ENCODE measurements at regions not wholly inside any gene's neighbourhood (a gene's known extent, or its start where the extent isn't known, plus 50 kb on each side); places are given as distances from the start of the nearest gene placed in this dataset.

DNA sequence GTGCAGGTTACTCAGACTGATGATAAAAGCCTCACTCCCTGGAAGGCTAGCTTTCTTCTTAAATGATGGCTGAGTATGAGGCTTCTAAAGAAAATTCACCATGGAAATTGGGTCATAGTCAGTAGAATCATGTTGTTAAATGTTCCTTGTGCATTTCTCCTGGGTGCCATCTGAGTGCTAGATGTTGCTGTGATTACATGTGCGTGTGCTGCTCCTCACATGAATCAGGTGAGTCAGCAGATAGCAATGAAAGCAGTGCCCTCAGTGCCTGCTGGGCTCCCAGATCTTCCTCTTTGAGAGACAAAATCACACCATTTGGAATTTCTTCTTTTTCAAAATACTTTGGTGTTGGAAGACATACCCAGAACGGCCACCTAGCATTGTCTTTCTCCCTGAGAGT, 331.7 kb downstream of the XPNPEP1 start:
- Histone ChIP-seq H3K36me3 (ENCODE audit: insufficient read depth, low read length) (no peaks in the 10 kb centered on the region), H3K27ac (ENCODE audit: low read length) (no peak overlapping the region), H3F3A (ENCODE audit: insufficient read depth, low read length, poor library complexity, severe bottlenecking) (no peaks in the 10 kb centered on the region), H3K9me3 (ENCODE audit: low read length) (no peaks in the 10 kb centered on the region), H3K9ac (ENCODE audit: low read length) (no peak overlapping the region), H3K4me2 (ENCODE audit: low read length) (no peak overlapping the region), H3K27me3 (ENCODE audit: insufficient read depth, low read depth, low read length) (no peaks in the 10 kb centered on the region), H3K4me3 (ENCODE audit: low read length) (no peak overlapping the region), H2AFZ (ENCODE audit: low read depth, low read length) (no peak overlapping the region), H3K9me2 (ENCODE audit: insufficient read depth, low read length) (no peaks in the 10 kb centered on the region), H3K79me2 (replicated peaks; ENCODE audit: insufficient read depth, low read length) (no peaks in the 10 kb centered on the region), H4K20me1 (ENCODE audit: insufficient read depth) (no peaks in the 10 kb centered on the region)
- TF ChIP-seq SMC3 (conservative IDR thresholded peaks at IDR 0.05; ENCODE audit: poor library complexity): no peak
- no peak for TF ChIP-seq TAF1 (IDR thresholded peaks at IDR 0.05; ENCODE audit: low read depth)
- no peak for TF ChIP-seq RAD21 (conservative IDR thresholded peaks at IDR 0.05)
- TF ChIP-seq, protein P1, sequence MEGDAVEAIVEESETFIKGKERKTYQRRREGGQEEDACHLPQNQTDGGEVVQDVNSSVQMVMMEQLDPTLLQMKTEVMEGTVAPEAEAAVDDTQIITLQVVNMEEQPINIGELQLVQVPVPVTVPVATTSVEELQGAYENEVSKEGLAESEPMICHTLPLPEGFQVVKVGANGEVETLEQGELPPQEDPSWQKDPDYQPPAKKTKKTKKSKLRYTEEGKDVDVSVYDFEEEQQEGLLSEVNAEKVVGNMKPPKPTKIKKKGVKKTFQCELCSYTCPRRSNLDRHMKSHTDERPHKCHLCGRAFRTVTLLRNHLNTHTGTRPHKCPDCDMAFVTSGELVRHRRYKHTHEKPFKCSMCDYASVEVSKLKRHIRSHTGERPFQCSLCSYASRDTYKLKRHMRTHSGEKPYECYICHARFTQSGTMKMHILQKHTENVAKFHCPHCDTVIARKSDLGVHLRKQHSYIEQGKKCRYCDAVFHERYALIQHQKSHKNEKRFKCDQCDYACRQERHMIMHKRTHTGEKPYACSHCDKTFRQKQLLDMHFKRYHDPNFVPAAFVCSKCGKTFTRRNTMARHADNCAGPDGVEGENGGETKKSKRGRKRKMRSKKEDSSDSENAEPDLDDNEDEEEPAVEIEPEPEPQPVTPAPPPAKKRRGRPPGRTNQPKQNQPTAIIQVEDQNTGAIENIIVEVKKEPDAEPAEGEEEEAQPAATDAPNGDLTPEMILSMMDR (IDR thresholded peaks at IDR 0.05; ENCODE audit: poor library complexity, severe bottlenecking): no peak
- no peak for TF ChIP-seq MXI1 (conservative IDR thresholded peaks at IDR 0.05; ENCODE audit: poor library complexity, severe bottlenecking)

DNA sequence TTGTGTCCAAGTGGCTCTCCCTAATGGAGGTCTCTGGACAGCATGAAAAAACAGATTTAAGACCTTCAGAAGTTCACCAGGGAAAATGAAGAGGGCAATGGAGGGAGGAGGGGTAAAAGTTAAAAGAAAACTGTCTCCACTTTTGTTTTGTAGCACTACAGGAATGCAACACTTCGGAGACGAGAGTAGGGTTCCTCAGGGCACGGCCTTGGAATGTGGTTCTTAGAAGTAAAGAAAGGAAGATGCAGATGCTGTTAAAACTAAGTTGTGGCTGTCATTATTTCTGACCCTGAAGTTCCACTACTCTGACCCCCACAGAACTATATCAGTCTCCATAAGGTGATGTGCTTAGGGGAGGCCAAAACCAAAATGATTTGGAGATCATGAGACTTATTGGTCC, 335.1 kb downstream of the XPNPEP1 start:
- no peak for TF ChIP-seq TAF1 (IDR thresholded peaks at IDR 0.05; ENCODE audit: low read depth)
- no peak for TF ChIP-seq EP300 (conservative IDR thresholded peaks at IDR 0.05; ENCODE audit: poor library complexity, severe bottlenecking)
- TF ChIP-seq POLR2AphosphoS5 (IDR thresholded peaks at IDR 0.05): no peak
- no peak for TF ChIP-seq MXI1 (conservative IDR thresholded peaks at IDR 0.05; ENCODE audit: poor library complexity, severe bottlenecking)
- TF ChIP-seq, protein P1 (IDR thresholded peaks at IDR 0.05; ENCODE audit: poor library complexity, severe bottlenecking): no peak
- no peak for TF ChIP-seq EZH2 (IDR thresholded peaks at IDR 0.05; ENCODE audit: borderline replicate concordance, insufficient read depth, low read length, poor library complexity, severe bottlenecking)
- TF ChIP-seq RAD21 (conservative IDR thresholded peaks at IDR 0.05): no peak
- TF ChIP-seq SMC3 (conservative IDR thresholded peaks at IDR 0.05; ENCODE audit: poor library complexity): no peak
- TF ChIP-seq, protein P2, sequence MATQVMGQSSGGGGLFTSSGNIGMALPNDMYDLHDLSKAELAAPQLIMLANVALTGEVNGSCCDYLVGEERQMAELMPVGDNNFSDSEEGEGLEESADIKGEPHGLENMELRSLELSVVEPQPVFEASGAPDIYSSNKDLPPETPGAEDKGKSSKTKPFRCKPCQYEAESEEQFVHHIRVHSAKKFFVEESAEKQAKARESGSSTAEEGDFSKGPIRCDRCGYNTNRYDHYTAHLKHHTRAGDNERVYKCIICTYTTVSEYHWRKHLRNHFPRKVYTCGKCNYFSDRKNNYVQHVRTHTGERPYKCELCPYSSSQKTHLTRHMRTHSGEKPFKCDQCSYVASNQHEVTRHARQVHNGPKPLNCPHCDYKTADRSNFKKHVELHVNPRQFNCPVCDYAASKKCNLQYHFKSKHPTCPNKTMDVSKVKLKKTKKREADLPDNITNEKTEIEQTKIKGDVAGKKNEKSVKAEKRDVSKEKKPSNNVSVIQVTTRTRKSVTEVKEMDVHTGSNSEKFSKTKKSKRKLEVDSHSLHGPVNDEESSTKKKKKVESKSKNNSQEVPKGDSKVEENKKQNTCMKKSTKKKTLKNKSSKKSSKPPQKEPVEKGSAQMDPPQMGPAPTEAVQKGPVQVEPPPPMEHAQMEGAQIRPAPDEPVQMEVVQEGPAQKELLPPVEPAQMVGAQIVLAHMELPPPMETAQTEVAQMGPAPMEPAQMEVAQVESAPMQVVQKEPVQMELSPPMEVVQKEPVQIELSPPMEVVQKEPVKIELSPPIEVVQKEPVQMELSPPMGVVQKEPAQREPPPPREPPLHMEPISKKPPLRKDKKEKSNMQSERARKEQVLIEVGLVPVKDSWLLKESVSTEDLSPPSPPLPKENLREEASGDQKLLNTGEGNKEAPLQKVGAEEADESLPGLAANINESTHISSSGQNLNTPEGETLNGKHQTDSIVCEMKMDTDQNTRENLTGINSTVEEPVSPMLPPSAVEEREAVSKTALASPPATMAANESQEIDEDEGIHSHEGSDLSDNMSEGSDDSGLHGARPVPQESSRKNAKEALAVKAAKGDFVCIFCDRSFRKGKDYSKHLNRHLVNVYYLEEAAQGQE (IDR thresholded peaks at IDR 0.05; ENCODE audit: borderline replicate concordance): no peak
- Histone ChIP-seq H3K79me2 (replicated peaks; ENCODE audit: insufficient read depth, low read length) (no peaks in the 10 kb centered on the region), H3K9me3 (ENCODE audit: low read length) (no peaks in the 10 kb centered on the region), H3K4me2 (ENCODE audit: low read length) (no peak overlapping the region), H3K4me3 (ENCODE audit: low read length) (no peak overlapping the region), H3F3A (ENCODE audit: insufficient read depth, low read length, poor library complexity, severe bottlenecking) (no peaks in the 10 kb centered on the region), H3K36me3 (ENCODE audit: insufficient read depth, low read length) (no peaks in the 10 kb centered on the region), H3K27ac (ENCODE audit: low read length) (no peak overlapping the region), H3K9me2 (ENCODE audit: insufficient read depth, low read length) (no peaks in the 10 kb centered on the region), H4K20me1 (ENCODE audit: insufficient read depth) (no peaks in the 10 kb centered on the region), H3K9ac (ENCODE audit: low read length) (no peak overlapping the region), H2AFZ (ENCODE audit: low read depth, low read length) (no peak overlapping the region), H3K27me3 (ENCODE audit: insufficient read depth, low read depth, low read length) (no peaks in the 10 kb centered on the region)
